H9 (cell line): ENCODE measurements at regions not wholly inside any gene's neighbourhood (a gene's known extent, or its start where the extent isn't known, plus 50 kb on each side); places are given as distances from the start of the nearest gene placed in this dataset.

Experiments
- DNase-seq: peaks from one replicate; pipeline ENCODE4 v3.0.0-alpha.2; 2017
- H2AFZ ChIP-seq: one replicate; pipeline ENCODE4 v1.6.1; 2013; ENCODE audit warnings: mild to moderate bottlenecking, low read length, control low read depth, moderate library complexity
- H2AK5ac ChIP-seq: 2 replicates; pipeline ENCODE4 v1.6.1; 2013; ENCODE audit warnings: low read length, control low read depth, mixed read lengths; ENCODE audit not compliant: insufficient read length
- H2BK120ac ChIP-seq: one replicate; pipeline ENCODE4 v1.6.1; 2013; ENCODE audit warnings: low read depth, mild to moderate bottlenecking, low read length, control low read depth, inconsistent platforms; ENCODE audit not compliant: poor library complexity, severe bottlenecking
- H2BK12ac ChIP-seq: 2 replicates; pipeline ENCODE4 v1.6.1; 2013; ENCODE audit warnings: low read length, control low read depth, mixed read lengths, low read depth; ENCODE audit not compliant: insufficient read length
- H2BK15ac ChIP-seq: 2 replicates; pipeline ENCODE4 v1.6.1; 2013; ENCODE audit warnings: low read depth, low read length, control low read depth
- H2BK20ac ChIP-seq: one replicate; pipeline ENCODE4 v1.6.1; 2013; ENCODE audit warnings: low read depth, mild to moderate bottlenecking, low read length, control low read depth, inconsistent platforms; ENCODE audit not compliant: poor library complexity, severe bottlenecking
- H2BK5ac ChIP-seq: 2 replicates; pipeline ENCODE4 v1.6.1; 2013; ENCODE audit warnings: low read length, control low read depth, mixed read lengths; ENCODE audit not compliant: insufficient read length
- H3K14ac ChIP-seq: 2 replicates; pipeline ENCODE4 v1.6.1; 2013; ENCODE audit warnings: low read length, control low read depth; ENCODE audit not compliant: insufficient read depth
- H3K18ac ChIP-seq: 2 replicates; pipeline ENCODE4 v1.6.1; 2013; ENCODE audit warnings: low read depth, mild to moderate bottlenecking, mixed read lengths, low read length, control low read depth; ENCODE audit not compliant: insufficient read length
- H3K23ac ChIP-seq: 2 replicates; pipeline ENCODE4 v1.6.1; 2013; ENCODE audit warnings: low read length, control low read depth, mixed read lengths, low read depth; ENCODE audit not compliant: insufficient read length
- H3K23me2 ChIP-seq: 2 replicates; pipeline ENCODE4 v1.6.1; 2013; ENCODE audit warnings: low read depth, mild to moderate bottlenecking, mixed read lengths, low read length, control low read depth; ENCODE audit not compliant: insufficient read length, poor library complexity, severe bottlenecking
- H3K27ac ChIP-seq: 2 replicates; pipeline ENCODE4 v1.5.1; 2013; ENCODE audit warnings: low read length, control low read depth, mixed read lengths, low read depth; ENCODE audit not compliant: insufficient read length
- H3K27me3 ChIP-seq: 2 replicates; pipeline ENCODE4 v1.6.1; 2013; ENCODE audit warnings: low read length, control low read depth, inconsistent platforms; ENCODE audit not compliant: insufficient read depth
- H3K4ac ChIP-seq: 2 replicates; pipeline ENCODE4 v1.6.1; 2013; ENCODE audit warnings: low read depth, mild to moderate bottlenecking, control low read depth, inconsistent platforms, low read length, moderate library complexity
- H3K4me1 ChIP-seq: 2 replicates; pipeline ENCODE4 v1.6.1; 2013; ENCODE audit warnings: low read length, control low read depth, inconsistent platforms; ENCODE audit not compliant: insufficient read depth
- H3K4me2 ChIP-seq: 2 replicates; pipeline ENCODE4 v1.6.1; 2013; ENCODE audit warnings: low read length, control low read depth, mixed read lengths; ENCODE audit not compliant: insufficient read length, insufficient read depth
- H3K56ac ChIP-seq: 2 replicates; pipeline ENCODE4 v1.6.1; 2013; ENCODE audit warnings: low read depth, mild to moderate bottlenecking, mixed read lengths, low read length, control low read depth; ENCODE audit not compliant: insufficient read length
- H3K79me1 ChIP-seq: 2 replicates; pipeline ENCODE4 v1.6.1; 2013; ENCODE audit warnings: low read depth, mild to moderate bottlenecking, moderate library complexity, low read length, control low read depth, inconsistent platforms; ENCODE audit not compliant: insufficient read depth, poor library complexity, severe bottlenecking
- H3K79me2 ChIP-seq: 2 replicates; pipeline ENCODE4 v1.6.1; 2013; ENCODE audit warnings: low read length, control low read depth, inconsistent platforms; ENCODE audit not compliant: insufficient read depth
- H3K9ac ChIP-seq: 2 replicates; pipeline ENCODE4 v1.6.1; 2013; ENCODE audit warnings: low read length, control low read depth, mixed read lengths; ENCODE audit not compliant: insufficient read length; ENCODE audit errors: extremely low read depth
- H3K9me3 ChIP-seq: one replicate; pipeline ENCODE4 v1.6.1; 2013; ENCODE audit warnings: low read depth, low read length, inconsistent platforms; ENCODE audit not compliant: control insufficient read depth
- H3T11ph ChIP-seq: one replicate; pipeline ENCODE4 v1.6.1; 2013; ENCODE audit warnings: mild to moderate bottlenecking, low read length, control low read depth, inconsistent platforms
- H4K20me1 ChIP-seq: one replicate; pipeline ENCODE4 v1.6.1; 2013; ENCODE audit not compliant: control insufficient read depth, insufficient read length, insufficient read depth
- H4K5ac ChIP-seq: 2 replicates; pipeline ENCODE4 v1.6.1; 2013; ENCODE audit warnings: low read depth, mild to moderate bottlenecking, mixed read lengths, low read length, control low read depth; ENCODE audit not compliant: insufficient read length
- H4K8ac ChIP-seq: replicated peaks from 2 replicates; pipeline ENCODE4 v1.6.1; 2013; ENCODE audit warnings: low read length, control low read depth, mixed read lengths, low read depth; ENCODE audit not compliant: insufficient read length
- H4K91ac ChIP-seq: 2 replicates; pipeline ENCODE4 v1.6.1; 2013; ENCODE audit warnings: low read depth, mild to moderate bottlenecking, moderate library complexity, mixed read lengths, low read length, control low read depth; ENCODE audit not compliant: insufficient read length
- H3K27ac Mint-ChIP-seq, 3 experiments: 2 replicates in 2 of 3; 3 replicates in 1 of 3; pipeline ENCODE4 v1.8.0; 2020 to 2021; ENCODE audit warnings: mixed read lengths in 3 of 3, mild to moderate bottlenecking in 1 of 3, moderate library complexity in 1 of 3
- H3K27me3 Mint-ChIP-seq: 2 replicates; pipeline ENCODE4 v1.8.0; 2021; ENCODE audit warnings: low read depth, mild to moderate bottlenecking, moderate library complexity, mixed read lengths
- H3K36me3 Mint-ChIP-seq, 3 experiments: 2 replicates in 2 of 3; 3 replicates in 1 of 3; pipeline ENCODE4 v1.8.0; 2020 to 2021; ENCODE audit warnings: low read depth in 3 of 3, mixed read lengths in 3 of 3; ENCODE audit not compliant: insufficient read depth in 1 of 3
- H3K4me1 Mint-ChIP-seq, 2 experiments: 2 replicates each; pipeline ENCODE4 v1.8.0; 2020; ENCODE audit warnings: mixed read lengths in 2 of 2
- H3K4me3 Mint-ChIP-seq, 2 experiments: 2 replicates in 1 of 2; 3 replicates in 1 of 2; pipeline ENCODE4 v1.8.0; 2020 to 2021; ENCODE audit warnings: mild to moderate bottlenecking in 2 of 2, mixed read lengths in 2 of 2, moderate library complexity in 1 of 2
- H3K9me3 Mint-ChIP-seq, 2 experiments: 2 replicates in 1 of 2; 3 replicates in 1 of 2; pipeline ENCODE4 v1.8.0; 2020; ENCODE audit warnings: mild to moderate bottlenecking in 2 of 2, mixed read lengths in 2 of 2, moderate library complexity in 1 of 2
- CTCF ChIP-seq: fragments of 200-600 bp; sonication (generic); conservative IDR thresholded peaks from 3 replicates; pipeline ENCODE4 v1.8.0; 2021; ENCODE audit warnings: antibody characterized with exemption, mild to moderate bottlenecking
- WGBS: extraction: QIAGEN DNeasy Blood & Tissue Kit; methylation state at CpG from one replicate; pipeline ENCODE4 v1.1.7; 2013; ENCODE audit warnings: missing lambda C conversion rate, low lambda C conversion rate, mixed read lengths; ENCODE audit not compliant: insufficient read length; ENCODE audit errors: extremely low coverage; 5-methylcytosine and 5-hydroxymethylcytosine counted together

DNA sequence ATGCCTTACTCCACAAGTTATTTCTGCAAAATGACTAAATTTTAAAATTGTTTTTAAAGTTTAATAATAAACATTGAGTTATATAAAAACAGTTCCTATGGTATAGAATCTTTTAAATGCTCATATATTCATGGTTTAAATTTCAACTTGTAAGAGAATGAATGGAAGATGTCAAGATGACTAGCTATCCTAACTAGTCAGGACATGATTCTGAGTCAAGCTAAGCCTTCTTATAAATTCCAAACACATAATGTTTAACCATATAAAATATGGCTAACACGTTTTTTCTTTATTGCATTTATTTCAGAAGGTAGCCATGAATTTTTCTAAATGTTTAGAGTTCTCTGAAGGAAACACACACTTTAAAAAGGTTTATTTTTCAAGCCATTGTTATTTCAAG is 320.4 kb downstream of the CBLN2 start:
- no peaks in the 10 kb centered on the region for H3K4me1 Mint-ChIP-seq
- no peak overlapping the region for H4K91ac ChIP-seq
- no peak overlapping the region for H2BK120ac ChIP-seq
- H3K4me2 ChIP-seq: no peak overlapping the region
- H3T11ph ChIP-seq: no peak overlapping the region
- no peaks in the 10 kb centered on the region for H4K20me1 ChIP-seq
- H3K36me3 Mint-ChIP-seq: no peaks in the 10 kb centered on the region
- H3K56ac ChIP-seq: no peak overlapping the region
- no peak overlapping the region for H2BK5ac ChIP-seq
- no peak overlapping the region for H3K18ac ChIP-seq
- no peak overlapping the region for H3K27ac Mint-ChIP-seq
- H3K27me3 Mint-ChIP-seq: no peaks in the 10 kb centered on the region
- no peaks in the 10 kb centered on the region for H3K79me1 ChIP-seq
- H3K9ac ChIP-seq: no peak overlapping the region
- H3K4me1 ChIP-seq: no peaks in the 10 kb centered on the region
- no peak overlapping the region for H3K27ac ChIP-seq
- no peak overlapping the region for H2BK12ac ChIP-seq
- H3K27me3 ChIP-seq: no peaks in the 10 kb centered on the region
- no peak overlapping the region for H2AFZ ChIP-seq
- H3K9me3 Mint-ChIP-seq: no peaks in the 10 kb centered on the region
- no peak overlapping the region for H4K8ac ChIP-seq
- H3K14ac ChIP-seq: no peak overlapping the region
- no peak overlapping the region for H2BK20ac ChIP-seq
- H3K79me2 ChIP-seq: no peaks in the 10 kb centered on the region
- no peak overlapping the region for H3K4me3 Mint-ChIP-seq
- no peaks in the 10 kb centered on the region for H3K23me2 ChIP-seq
- no peak for DNase-seq
- no CpG with 5 or more reads among the region's 1 CpG for WGBS
- H3K9me3 ChIP-seq: no peaks in the 10 kb centered on the region
- H3K4ac ChIP-seq: no peak overlapping the region
- H2AK5ac ChIP-seq: no peak overlapping the region
- no peak overlapping the region for H2BK15ac ChIP-seq
- no peak overlapping the region for H3K23ac ChIP-seq
- no peak overlapping the region for H4K5ac ChIP-seq
- TF ChIP-seq CTCF: no peak
